ENCODE measurements at regions not wholly inside any gene's neighbourhood (a gene's known extent, or its start where the extent isn't known, plus 50 kb on each side); places are given as distances from the start of the nearest gene placed in this dataset.

- TF ChIP-seq POLR2A (IDR thresholded peaks at IDR 0.05) = no peak
- TF ChIP-seq, protein P1, sequence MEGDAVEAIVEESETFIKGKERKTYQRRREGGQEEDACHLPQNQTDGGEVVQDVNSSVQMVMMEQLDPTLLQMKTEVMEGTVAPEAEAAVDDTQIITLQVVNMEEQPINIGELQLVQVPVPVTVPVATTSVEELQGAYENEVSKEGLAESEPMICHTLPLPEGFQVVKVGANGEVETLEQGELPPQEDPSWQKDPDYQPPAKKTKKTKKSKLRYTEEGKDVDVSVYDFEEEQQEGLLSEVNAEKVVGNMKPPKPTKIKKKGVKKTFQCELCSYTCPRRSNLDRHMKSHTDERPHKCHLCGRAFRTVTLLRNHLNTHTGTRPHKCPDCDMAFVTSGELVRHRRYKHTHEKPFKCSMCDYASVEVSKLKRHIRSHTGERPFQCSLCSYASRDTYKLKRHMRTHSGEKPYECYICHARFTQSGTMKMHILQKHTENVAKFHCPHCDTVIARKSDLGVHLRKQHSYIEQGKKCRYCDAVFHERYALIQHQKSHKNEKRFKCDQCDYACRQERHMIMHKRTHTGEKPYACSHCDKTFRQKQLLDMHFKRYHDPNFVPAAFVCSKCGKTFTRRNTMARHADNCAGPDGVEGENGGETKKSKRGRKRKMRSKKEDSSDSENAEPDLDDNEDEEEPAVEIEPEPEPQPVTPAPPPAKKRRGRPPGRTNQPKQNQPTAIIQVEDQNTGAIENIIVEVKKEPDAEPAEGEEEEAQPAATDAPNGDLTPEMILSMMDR (IDR thresholded peaks at IDR 0.05) = no peak
These were observed 594.9 kb upstream of the DIPK2B start for GRCh38 chrX:45795546-45795945.
